HG02798 (cell line): ENCODE measurements at regions not wholly inside any gene's neighbourhood (a gene's known extent, or its start where the extent isn't known, plus 50 kb on each side); places are given as distances from the start of the nearest gene placed in this dataset.
"Not testable (repeated sequence)": the region's sequence is repeated elsewhere in the genome, so short reads cannot be mapped to it uniquely, and the experiment has no call there.

Experiments
- ATAC-seq: cut with Tn5 transposase; IDR thresholded peaks from one replicate; pipeline ENCODE4 v1.9.1; 2021; ENCODE audit warnings: mild to moderate bottlenecking; ENCODE audit not compliant: unreplicated experiment, poor library complexity

DNA sequence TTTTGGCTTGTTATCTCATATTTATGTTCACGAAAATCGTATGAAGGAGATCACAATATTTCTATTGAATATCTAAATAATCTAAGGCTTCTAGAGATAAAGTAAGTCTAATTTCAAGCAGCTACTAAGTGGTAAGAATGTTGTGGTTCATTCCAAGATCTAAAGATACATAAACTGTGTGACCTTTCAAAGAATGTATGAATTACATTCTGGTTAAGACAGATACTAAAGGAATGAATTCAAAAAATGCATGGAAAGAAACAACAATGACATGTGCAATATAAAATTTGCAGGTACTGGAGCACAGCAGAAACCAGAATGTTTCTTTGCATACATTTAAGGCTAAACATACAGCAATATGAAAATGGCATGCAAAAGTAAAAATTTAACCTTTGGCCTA lies 1214.6 kb downstream of the CDH8 start:
- ATAC-seq, result no peak

DNA sequence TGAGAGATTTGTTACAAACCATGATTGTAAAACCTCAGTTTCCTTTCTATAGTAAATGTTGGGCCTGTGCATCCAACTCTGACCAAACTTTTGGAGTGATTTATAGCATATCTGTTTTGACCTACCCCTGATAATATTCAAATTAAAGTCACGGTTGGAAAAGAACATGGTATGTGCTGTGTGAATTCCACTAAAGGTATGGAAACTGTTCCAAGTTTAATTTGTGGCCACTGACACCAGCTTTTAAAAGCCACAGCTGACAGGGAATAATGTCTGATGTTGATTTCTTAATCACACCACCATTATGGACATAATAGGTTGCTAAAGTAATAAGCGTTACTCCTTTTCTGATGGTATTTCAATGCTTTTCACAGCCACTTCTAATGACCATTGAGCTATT lies 1215.9 kb downstream of the CDH8 start:
- no peak for ATAC-seq

DNA sequence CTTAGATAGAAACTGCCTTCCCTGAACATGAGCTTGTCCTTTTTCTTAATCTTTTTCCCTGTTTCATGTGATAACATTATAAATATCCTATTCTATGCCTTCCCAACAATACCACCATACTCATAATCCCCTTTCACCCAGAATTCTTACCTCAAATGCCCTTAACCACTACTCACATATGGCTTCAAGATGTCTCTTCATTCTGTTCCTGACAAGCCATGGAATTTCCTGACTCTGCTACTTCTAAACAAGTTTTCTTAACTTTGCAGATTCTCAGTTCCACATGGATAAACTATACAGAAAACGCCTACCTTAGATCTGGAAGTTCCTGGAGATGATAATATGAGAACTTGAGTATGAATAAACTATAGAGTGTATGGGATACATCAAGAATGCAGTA lies 1217.8 kb downstream of the CDH8 start:
- no peak for ATAC-seq

DNA sequence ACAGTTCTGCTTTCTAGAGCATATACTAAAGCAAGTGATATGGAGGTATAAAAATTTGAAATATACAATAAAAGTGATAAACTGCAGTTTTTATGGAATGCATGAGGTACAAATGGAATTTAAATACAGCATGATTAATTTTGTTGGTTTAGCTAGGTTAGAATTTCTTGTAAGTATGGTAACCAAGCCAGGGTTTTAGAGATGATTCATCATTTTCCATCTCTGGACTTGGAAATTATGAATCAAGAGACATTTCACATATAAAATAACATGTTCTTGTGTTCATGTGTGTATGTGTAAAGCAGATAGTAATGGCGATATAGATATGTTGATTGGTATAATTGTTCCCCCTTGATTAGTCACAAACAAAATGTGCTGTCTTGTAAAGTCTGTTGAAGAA lies 1219.8 kb downstream of the CDH8 start:
- ATAC-seq, result no peak

DNA sequence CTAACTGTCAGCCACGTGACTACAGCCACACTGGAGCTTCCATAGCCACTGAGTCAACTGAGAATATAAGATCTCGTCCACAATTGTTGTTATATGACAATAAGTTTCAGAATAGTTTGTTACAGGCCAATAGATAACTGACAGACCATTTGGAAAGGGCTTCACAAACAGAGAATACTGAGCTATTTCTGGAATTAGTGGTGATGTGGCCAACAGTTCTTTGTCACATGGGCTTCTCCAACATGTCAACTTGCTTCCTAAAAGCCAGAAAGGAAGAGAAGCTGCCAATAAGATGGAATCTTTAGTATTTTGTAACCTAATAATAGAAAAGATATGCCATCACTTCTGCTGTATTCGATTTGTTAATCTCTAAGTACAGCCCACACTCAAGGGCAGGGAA lies 1220.4 kb downstream of the CDH8 start:
- ATAC-seq, result no peak

DNA sequence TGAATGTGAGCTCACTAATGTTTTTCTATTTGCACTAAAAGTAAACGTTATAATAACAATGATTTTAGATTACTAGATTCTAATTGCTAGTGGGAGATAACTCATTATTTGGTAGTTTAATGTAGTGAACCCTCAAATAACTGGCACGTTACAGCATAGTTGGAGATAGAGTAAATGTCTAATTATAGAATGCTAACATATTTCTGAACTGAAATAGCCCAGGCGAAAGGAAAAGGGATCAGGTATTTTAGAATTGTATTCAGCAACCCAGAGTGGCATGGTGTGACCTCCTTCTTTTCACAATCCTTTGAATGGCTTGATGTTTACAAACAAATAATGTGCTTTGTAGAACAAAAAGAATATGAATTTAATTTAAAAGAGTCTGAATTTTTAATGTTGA lies 1221.2 kb downstream of the CDH8 start:
- no peak for ATAC-seq

DNA sequence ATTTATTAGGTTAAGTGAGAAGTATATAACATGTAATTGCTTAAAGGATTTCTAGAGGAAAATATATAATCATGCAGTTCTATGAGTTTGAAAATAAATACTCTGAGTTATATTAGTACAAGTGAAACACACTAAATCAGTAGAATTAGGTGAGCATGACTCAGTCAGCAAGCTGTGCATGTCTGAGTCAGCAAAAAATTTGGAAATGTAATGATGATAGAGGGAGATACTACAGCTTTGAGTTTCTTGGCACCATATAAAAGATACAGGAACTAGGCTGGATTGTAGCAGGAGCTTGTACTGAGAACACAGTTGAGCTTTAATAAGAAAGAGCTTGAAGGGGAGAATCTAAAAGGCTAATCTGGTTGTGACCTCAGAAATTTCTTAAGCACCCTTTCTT lies 1224.6 kb downstream of the CDH8 start:
- no peak for ATAC-seq

DNA sequence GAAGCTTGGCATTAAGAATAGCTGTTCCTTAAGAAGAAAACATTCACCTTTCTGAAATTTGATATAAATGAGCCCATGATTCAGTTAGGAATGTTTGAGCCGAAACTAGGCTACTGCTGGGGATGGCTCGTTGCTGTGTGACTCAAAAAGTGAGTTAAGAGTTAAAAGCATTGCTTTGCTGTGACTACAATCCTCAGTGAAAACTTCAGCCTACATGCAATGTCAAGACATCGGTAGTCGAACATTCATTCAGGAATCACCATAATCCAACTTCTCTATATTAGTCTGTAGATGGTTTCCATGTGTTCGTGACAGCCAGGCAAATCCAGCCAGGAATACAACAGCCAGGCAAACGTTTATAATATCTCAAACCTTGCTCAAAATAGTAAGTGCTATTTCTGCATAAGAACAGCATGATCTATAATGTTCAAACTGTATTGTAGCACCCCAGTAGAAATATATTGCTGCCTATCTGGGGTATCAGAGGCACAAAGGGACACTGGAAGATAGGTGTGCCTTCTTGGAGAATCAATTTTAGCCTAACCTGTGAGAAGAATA lies 1225.1 kb downstream of the CDH8 start:
- ATAC-seq, result no peak

DNA sequence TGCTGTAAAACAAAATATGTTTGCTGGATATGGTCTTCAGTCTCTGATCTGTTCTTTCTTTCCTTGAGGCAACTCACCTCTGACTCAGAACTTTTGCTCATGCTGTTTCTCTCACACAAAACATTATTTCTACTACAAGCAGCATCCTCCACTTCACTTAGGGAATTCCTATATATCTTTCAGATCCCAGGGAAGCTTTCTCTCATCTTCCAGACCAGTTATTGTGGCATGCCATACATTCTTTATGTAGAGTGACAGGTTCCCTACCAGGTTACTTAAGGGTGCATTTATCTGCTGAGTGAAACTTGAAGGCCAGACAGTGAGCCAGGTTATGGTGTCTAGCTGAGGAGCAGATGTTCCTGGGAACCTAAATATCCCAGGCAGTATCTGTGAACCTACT lies 1226.0 kb downstream of the CDH8 start:
- no peak for ATAC-seq

DNA sequence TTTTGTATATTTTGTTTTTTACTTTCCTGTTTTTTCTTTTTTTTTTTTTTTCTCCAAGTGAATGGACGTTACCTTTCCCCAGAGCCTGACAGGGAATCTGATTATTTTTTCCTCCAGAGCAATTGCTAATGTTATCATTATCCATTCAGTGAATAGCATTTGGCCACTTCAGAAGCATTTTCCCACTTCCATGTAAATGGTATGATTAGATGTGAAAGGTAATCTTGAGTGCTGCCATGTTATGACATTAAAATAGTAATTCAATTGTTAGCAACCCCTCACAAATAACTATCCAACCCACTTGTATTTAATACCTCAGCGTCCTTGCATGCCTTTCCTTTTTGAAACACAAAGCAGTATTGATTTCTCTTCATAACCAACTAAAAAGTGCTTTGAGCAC lies 1243.8 kb downstream of the CDH8 start:
- no peak for ATAC-seq

DNA sequence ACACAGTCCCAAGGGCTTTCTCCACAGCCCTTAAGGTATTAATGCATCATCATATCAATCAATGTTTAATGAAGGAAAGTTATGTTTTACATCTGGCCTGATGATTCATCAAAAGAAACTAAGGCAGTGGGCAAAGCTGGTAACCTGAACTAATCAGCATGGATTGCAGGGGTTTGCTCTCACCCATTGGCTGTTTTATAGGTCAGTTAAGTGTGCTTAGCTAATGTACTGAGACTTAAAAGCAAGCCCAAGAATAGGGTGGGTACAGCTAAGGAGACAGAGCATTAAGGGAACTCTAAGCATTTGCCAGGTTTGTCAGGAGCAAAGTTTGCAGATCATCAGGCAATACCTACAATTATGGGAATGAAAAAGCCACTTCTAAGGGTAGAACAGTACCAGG lies 1247.6 kb downstream of the CDH8 start:
- ATAC-seq, result no peak

DNA sequence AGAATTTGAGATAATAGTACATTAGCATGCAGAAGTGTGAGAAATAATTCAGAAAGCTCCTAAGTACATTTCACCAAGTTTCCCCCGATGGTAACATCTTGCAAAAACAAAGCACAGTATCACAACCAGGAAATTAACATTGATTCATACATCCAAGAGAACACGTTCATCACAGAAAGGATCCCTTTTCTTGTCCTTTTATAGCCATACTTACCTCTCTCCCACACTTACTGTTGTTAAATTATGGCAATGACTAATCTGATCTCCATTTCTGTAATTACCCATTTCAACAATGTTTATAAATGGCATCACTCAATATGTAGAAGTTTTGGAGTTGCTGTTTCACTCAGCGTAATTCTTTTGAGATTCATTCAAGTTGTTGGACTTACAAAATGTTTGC lies 1260.0 kb downstream of the CDH8 start:
- no peak for ATAC-seq

DNA sequence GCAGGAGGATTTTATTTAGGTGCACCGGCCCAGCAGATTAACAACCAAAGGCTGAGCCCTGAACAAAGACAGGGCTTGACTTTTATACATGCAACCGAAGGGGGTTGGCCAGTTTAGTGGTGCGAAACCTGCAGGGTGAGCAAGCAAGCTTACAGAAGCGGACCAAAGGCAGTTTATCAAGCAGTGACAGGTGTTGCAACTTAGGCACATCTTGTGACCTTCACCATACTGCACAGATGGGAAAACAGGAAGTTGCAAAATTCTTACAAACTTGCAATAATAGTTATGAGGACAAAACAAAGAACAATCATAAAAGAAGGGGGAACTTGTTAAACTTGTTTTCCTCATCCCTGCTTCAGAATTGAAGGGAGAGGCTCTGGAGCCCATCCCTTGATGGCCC lies 1265.1 kb downstream of the CDH8 start:
- no peak for ATAC-seq

DNA sequence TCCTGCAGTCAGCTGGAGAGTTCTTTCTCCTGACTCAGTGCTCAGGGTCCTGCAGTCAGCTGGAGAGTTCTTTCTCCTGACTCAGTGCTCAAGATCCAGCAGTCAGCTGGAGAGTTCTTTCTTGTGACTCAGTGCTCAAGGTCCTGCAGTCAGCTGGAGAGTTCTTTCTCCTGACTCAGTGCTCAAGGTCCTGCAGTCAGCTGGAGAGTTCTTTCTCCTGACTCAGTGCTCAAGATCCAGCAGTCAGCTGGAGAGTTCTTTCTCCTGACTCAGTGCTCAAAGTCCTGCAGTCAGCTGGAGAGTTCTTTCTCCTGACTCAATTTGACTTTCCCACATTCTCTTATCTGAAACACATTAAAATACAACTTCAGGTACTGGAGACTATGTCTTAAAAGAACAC lies 1265.9 kb downstream of the CDH8 start:
- not testable (repeated sequence) for ATAC-seq

DNA sequence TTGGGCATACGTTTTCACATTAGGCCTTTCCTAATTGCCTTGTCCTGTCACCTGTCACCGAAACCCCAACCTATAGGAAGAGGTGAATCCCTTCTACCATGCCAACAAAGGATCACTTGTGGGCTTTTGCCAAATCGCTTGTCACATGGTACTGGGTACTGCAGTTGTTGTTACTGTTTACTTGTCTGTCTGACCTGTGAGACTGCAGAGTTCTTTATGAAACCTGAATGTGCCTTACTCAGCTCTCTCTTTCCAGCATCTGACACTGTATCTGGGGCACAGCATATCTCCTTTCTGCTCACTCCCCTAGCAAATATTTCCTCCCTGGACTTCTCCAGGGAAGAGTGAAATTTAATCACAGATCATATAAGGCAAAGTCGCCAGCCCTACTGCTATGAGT lies 1272.4 kb downstream of the CDH8 start:
- no peak for ATAC-seq

DNA sequence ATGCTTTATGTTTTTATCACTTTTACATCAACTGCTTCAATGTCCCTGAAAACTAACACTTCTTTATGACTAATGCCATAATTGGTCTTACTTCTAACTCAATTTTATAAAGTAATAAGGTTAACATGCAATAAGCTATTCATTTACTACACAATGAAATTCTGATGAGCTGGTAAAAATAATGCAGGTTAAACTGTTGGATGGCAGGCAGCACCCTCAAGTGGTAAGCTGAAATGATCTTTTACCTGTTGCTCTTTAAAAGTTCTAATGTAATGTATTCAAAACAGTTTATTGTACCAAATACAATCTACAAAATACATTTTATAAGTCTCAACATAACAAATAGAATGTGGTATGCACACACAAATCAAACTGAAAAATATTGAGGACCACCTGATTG lies 1280.3 kb downstream of the CDH8 start:
- ATAC-seq, result no peak

DNA sequence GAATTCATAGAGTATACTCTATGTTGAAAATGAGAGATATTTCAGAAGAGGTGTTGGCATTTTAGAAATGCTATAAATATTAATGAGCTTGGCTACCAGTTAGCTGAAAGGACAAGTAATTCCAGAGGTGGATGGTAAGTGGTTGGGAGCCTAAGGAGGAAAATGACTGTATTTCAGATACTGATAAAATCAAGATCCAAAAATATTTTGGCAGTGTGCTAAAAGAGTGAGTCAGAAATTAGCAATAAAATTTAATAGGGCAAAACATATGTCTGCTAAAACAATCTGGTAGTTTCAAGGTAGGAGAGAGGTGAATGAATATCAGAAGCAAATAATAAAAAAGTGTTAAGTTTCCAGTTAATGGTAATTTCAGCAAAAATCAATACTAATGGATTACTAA lies 1287.9 kb downstream of the CDH8 start:
- ATAC-seq, result no peak

DNA sequence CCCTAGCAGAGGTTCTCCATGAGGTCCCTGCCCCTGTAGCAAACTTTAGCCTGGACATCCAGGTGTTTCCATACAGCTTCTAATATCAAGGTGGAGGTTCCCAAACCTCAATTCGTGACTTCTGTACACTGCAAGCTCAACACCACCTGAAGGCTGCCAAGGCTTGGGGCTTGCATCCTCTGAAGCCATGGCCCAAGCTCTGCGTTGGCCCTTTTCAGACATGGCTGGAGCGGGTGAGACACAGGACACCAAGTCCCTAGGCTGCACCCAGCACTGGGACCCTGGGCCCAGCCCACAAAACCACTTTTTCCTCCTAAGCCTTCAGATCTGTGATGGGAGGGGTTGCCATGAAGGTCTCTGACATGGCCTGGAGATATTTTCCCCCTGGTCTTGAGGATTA lies 1292.0 kb downstream of the CDH8 start:
- ATAC-seq, result no peak

DNA sequence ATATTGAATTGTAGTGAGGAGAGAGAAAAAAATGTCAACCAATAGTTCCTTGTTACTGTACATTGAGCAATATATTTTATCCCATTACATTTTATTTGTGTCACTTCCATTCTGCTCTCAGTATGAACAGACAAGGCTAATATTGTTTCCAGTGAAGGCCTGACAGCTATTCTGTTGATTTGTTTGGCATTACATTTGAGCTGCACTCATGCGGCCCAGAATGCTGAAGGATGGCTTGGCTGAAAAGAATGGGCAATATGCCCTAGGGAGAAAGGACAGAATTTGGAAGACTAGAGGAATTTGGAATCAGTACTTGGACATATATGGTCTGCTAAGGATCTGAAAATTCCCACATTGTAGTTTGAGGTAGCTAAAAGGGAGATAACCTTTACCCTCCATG lies 1294.4 kb downstream of the CDH8 start:
- ATAC-seq, result no peak

DNA sequence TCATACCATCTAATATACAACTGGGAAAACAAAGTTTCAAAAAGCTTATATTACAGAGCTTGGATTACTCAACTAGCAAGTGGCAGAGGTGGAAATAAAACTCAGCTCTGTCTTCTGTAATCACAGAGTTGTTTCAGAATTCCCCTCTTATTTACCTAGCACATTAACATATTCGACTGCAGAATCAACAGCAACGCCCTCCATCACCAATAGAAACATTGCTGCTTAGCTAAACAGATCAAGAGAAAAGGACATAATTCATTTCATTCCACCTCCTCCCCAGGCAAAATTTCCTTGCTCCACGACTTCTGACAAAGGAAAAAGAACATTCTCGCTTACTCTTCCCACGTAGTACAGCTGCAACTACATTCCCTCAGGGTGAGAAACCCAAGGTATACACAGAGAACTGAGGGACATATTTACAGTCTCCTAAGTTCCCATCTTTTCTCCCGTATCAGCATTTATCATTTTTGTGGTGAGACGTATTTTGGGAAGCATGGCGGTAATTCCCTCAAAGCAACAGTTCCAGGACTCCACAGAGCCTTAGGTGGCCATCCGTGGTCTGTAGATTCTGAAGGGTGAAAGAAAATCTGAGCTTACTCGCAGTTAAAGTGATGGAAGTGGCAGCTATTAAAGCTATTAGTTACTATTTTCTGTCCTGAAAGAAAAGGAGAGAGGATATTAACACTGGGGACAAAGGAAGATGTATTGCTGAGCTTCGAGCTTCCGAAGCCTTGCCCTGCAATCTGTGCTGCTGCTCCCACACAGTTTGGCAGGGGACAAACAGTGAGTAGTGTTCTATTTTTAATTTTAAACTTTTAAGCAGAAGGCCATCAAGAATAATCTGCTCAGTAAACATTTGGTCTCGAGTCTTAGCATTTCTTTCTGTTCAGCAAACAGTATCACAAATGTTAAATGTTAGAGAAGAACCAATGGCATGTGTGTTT lies 1296.2 kb downstream of the CDH8 start:
- no peak for ATAC-seq

DNA sequence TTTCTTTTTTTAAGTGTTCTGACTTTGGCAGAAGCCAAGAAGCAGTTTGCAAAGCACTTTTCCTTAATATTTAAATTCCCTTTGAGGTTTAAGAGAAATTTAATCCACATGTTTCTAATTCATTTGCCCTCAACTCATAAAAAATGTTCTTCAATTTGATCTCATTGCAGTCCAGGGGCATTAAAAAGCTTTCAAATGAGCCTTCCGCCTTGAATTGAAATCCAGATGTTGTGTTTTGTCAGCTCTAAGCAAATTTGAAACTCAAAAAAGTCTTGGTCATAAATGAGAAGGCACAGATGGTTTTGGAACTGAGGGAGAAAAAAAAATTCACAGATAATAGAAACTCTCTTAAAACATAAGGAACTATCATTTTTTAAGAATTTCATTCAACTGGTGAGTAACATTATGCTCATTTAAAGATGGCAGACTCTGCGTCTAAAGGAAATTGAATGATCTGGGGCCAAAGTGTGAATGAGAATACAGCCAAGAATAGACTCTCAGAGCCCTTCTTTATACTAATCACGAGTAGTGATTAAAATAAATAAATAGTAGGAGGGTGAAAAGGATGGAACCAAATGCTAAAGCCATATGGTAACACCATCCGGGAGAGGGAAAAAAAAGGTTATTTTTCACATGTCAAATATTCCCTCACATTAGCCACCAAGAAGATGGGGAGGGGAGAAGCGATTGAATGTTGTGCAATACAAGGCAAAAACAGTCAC lies 1304.7 kb downstream of the CDH8 start:
- no peak for ATAC-seq
